ENCODE measurements at regions not wholly inside any gene's neighbourhood (a gene's known extent, or its start where the extent isn't known, plus 50 kb on each side); places are given as distances from the start of the nearest gene placed in this dataset.

DNA sequence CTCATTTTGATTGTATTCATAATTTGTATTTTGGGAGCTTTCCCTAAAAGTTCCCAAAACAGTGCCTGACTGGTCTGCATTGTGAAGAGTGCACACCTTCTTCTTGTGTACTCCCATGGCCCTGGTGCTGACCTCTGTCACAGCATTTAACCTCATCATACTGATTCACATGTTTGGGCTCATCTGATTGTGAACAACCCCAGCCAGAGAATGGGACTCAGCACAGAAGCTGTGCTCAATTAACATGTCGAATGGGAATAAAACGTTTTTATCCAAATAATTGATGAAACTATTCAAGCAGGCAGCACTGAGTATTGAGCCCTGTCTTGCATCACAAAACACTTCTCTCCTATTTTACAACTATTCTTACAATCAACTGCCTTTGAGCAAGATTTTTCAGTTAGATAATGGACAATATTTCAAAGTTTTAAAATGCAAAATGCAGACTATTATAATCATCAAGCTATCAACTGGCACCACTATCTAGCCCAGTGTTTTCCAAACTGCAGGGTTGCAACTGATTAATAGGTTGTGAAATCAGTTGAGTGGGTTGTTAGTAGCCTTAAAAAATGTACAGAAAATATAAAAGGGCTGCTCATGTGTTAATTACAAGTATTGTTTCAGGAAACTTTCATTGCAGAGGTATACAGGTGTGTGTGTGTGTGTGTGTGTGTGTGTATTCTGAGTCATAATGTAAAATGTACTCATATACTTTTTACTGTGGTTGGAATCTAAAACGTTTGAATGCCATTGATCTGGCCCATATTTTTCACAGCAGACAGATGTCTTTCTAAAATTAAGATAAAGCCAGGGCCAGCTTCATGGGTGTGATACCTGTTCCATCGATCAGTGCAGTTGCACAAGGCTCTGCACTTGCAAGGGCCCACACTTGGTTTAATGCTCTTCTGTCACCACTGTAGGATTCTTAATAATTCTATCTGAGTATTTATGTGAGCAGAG lies 190.5 kb downstream of the PIK3R1 start:
- intact Hi-C loops (cut with DNase I): no loop called here
- ATAC-seq: peak; percentile 30
- Histone ChIP-seq H3K9me3 (no peaks in the 10 kb centered on the region), H3K27ac (no peak overlapping the region), H3K4me1 (peaks cover 6 to 13% of the 10 kb centered on the region in 2 donors), H3K4me3 (no peak overlapping the region), H3K36me3 (no peaks in the 10 kb centered on the region), H3K27me3 (no peaks in the 10 kb centered on the region)
- no peak for DNase-seq
- TF ChIP-seq, protein P1, sequence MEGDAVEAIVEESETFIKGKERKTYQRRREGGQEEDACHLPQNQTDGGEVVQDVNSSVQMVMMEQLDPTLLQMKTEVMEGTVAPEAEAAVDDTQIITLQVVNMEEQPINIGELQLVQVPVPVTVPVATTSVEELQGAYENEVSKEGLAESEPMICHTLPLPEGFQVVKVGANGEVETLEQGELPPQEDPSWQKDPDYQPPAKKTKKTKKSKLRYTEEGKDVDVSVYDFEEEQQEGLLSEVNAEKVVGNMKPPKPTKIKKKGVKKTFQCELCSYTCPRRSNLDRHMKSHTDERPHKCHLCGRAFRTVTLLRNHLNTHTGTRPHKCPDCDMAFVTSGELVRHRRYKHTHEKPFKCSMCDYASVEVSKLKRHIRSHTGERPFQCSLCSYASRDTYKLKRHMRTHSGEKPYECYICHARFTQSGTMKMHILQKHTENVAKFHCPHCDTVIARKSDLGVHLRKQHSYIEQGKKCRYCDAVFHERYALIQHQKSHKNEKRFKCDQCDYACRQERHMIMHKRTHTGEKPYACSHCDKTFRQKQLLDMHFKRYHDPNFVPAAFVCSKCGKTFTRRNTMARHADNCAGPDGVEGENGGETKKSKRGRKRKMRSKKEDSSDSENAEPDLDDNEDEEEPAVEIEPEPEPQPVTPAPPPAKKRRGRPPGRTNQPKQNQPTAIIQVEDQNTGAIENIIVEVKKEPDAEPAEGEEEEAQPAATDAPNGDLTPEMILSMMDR (IDR thresholded peaks at IDR 0.05): no peak

DNA sequence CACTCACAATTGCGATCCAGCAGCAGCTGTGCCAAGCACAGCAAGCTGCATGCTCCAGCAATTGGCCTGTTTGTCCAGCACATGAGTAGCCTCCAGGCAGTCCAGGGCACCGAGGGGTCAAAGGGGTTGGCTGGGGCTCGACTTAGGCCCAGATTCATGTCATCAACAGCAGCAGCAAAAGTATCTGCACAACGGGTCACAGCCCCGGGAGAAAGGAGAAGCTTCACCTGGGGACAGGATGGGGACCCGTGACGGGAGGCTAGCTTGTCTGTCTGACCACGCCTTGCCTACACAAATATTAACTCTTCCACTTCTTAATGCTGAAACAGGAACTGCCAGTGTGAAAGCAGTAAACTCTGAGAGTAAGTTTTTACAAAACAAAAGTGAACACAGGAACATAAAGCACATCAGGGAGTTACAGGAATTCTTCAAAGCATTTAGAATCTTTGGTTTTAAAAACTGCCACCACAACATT lies 191.2 kb downstream of the PIK3R1 start:
- Histone ChIP-seq H3K4me1 (peaks cover 6 to 13% of the 10 kb centered on the region in 2 donors), H3K27me3 (no peaks in the 10 kb centered on the region), H3K36me3 (no peaks in the 10 kb centered on the region), H3K9me3 (no peaks in the 10 kb centered on the region), H3K4me3 (no peak overlapping the region), H3K27ac (no peak overlapping the region)
- intact Hi-C loops (cut with DNase I): no loop called here
- ATAC-seq (peak; percentile 81), DNase-seq (peak in 2 of 4 donors; percentile 7 to 57)
- TF ChIP-seq, protein P1 (IDR thresholded peaks at IDR 0.05): no peak

DNA sequence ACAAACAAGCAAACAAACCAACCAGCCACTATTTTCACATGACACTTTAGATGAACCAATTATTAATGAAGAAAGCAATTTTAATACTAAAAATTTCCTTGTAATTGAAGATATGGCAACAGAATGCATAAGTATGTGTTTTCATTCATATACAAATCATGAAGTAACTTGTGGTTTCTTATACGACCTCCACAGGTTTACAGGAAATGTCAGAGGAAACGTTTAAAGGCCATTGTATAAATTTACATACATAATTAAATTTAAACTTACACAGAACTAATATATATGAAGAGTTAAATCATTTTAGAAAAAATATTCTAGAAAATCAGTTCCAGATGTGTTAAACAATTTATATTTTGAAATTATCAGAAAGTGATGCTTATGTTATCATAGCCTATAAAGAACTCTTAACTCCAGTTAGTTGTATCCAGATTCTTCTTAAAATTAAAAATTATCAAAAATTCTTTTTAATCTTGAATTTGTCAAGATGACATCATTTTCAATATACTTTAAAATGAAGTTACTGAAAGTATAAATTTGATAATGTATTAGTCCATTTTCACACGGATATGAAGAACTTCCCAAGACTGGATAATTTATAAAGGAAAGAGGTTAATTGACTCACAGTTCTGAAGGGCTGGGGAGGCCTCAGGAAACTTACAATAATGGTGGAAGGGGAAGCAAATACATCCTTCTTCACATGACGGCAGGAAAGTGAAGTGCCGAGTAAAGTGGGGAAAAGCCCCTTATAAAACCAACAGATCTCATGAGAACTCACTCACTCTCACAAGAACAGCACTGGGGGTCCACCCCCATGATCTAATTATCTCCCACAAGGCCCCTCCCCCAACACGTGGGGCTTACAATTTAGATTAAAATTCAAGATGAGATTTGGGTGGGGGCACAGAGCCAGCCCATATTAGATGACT lies 192.0 kb downstream of the PIK3R1 start:
- intact Hi-C loops (cut with DNase I): no loop called here
- Histone ChIP-seq H3K4me3 (no peak overlapping the region), H3K27me3 (no peaks in the 10 kb centered on the region), H3K36me3 (no peaks in the 10 kb centered on the region), H3K27ac (no peak overlapping the region), H3K9me3 (no peaks in the 10 kb centered on the region), H3K4me1 (peaks cover 6 to 13% of the 10 kb centered on the region in 2 donors)
- DNase-seq (no peak), ATAC-seq (no peak)
- TF ChIP-seq, protein P1 (IDR thresholded peaks at IDR 0.05): no peak

DNA sequence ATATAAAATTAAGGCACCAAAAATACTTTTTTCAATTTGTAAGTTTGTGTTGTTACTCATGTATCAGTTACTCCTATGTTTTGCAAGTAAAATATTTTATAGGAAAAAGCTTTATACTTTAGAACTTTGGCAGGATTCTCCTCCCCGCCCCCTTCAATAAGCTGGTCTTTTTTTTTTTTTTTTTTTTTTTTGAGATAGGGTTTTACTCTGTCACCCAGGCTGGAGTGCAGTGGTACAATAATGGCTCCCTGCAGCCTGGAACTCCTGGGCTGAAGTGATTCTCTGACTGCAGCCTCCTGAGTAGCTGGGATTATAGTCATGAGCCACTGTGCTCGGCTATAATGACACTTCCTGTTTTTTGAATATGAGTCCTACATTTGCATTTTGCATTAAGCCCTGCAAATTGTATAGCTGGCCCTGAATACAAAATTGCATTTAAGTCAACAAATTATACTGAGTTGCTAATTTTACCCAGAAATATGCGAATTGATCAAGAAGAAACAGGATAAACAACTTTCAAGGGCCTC lies 192.9 kb downstream of the PIK3R1 start:
- Histone ChIP-seq H3K27me3 (no peaks in the 10 kb centered on the region), H3K4me1 (peaks cover 6 to 13% of the 10 kb centered on the region in 2 donors), H3K27ac (no peak overlapping the region), H3K4me3 (no peak overlapping the region), H3K36me3 (no peaks in the 10 kb centered on the region), H3K9me3 (no peaks in the 10 kb centered on the region)
- DNase-seq (no peak), ATAC-seq (no peak)
- intact Hi-C loops (cut with DNase I): no loop called here
- TF ChIP-seq, protein P1 (IDR thresholded peaks at IDR 0.05): no peak
